Stimulated activated CD4-positive, alpha-beta T cell treated with anti-CD3 and anti-CD28 coated beads, Interleukin-12 subunit alpha, Interleukin-12 subunit beta, amount 100 ng/mL, for 48 hours (primary cell): ENCODE measurements at regions not wholly inside any gene's neighbourhood (a gene's known extent, or its start where the extent isn't known, plus 50 kb on each side); places are given as distances from the start of the nearest gene placed in this dataset.
"Not testable (repeated sequence)": the region's sequence is repeated elsewhere in the genome, so short reads cannot be mapped to it uniquely, and the experiment has no call there.

Source experiments
- DNase-seq, 3 donors: peaks; one replicate each; pipeline ENCODE4 v3.0.0-alpha.2; 2020; ENCODE audit warnings: low read depth in 2 of 3, low spot score in 1 of 3

- DNase-seq, result no peak
Observed at GRCh38 chrX:106356580-106356979, 188.5 kb downstream of the PWWP3B start.

DNA sequence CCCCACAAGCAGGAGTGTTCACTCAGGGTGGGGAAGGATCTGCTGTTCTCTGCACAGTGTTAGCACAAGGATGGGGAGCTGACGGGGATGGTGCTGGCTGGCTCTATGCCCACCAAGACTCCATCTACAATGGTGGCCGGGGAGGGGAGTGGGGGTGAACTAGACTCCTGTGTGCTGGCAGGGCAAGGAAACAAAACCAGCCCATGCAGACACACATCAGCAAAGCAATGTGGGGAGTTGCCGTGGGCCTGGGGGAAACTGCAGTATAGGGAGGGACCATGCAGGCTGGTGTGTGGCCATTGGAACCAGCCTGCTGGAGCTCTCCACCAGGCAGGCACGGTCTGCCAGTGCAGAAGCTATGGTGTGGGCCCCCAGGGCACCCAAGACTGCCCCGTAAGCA is 195.1 kb downstream of the PWWP3B start:
- no peak for DNase-seq

GRCh38 chrX:106378616-106379015 is 210.5 kb downstream of the PWWP3B start:
- no peak for DNase-seq

DNA sequence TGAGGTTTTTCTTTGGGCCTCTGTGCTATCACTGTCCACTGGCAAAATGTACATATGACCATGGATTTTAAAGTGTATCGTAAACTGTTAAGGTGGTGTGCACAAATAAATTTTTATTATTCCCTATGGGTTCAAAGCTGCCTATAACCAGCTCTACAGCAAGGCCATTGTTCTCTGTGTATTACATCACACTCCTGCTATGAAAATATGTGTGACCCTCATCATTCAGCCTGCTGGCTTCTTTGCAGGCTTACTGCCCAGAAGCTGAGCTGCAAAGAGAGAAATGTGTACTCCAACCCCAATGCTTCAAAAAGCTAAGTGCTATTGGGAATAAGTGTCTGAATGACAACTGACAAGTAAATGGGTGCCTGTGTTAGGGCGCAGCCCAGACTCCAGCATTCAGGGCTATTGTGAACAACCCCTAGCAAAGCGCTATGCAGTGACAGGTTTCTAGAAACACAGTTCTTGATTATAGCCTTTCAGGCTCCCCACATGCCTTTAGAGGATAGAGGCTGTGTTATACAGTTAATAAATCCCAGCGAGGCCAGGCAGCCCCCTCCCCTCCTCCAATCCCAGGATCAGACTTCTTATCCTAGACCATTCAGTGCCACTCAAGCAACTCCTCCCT is 220.4 kb upstream of the RADX start:
- DNase-seq, result no peak

- DNase-seq, result no peak
Observed at GRCh38 chrX:106392346-106392745, 219.4 kb upstream of the RADX start.

- DNase-seq, result no peak
Observed at GRCh38 chrX:106397788-106398538, 213.8 kb upstream of the RADX start.

GRCh38 chrX:106401965-106402559 is 209.7 kb upstream of the RADX start:
- no peak for DNase-seq

DNA sequence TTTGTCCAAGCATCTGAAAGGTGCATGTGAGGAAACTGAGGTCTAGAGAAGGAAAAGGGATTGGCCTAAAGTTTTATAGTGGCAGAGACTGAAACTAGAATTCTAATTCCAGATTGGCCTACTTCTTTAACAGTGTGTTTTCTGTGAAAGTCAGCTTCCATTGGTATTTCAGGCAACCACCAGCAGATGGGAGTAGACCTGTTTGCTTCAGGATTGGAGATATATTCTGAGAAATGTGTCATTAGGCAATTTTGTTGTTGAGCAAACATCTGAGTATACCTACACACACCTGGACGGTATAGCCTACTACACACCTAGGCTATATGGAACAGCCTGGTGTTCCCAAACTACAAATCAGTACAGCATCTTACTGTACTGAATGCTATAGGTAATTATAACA is 207.3 kb upstream of the RADX start:
- no peak for DNase-seq

GRCh38 chrX:106415276-106415895 is 196.4 kb upstream of the RADX start:
- peak in 1 of 3 donors; percentile 5 for DNase-seq

GRCh38 chrX:106436691-106437090 is 175.1 kb upstream of the RADX start:
- DNase-seq, result no peak

GRCh38 chrX:106437407-106437806 is 174.4 kb upstream of the RADX start:
- DNase-seq, result no peak

DNA sequence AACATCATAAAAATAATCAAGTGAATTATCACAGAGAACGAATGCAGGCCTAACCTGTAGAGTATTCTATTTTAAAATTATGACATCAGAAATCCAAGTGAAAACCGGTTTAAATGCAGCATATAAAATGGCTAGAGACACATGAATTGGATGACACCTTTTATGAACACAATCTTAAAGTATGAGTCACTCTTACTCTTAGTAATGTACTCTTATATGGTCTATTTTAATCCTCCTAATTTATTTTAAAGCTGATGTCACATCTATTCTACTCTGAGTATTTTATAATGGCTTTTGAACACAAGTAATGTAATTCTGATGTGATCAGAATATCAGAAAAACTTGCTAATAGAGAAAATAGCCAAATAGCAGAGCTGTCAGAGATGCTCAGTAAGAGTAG is 161.4 kb upstream of the RADX start:
- DNase-seq, result no peak

GRCh38 chrX:106451933-106452332 is 159.8 kb upstream of the RADX start:
- no peak for DNase-seq

DNA sequence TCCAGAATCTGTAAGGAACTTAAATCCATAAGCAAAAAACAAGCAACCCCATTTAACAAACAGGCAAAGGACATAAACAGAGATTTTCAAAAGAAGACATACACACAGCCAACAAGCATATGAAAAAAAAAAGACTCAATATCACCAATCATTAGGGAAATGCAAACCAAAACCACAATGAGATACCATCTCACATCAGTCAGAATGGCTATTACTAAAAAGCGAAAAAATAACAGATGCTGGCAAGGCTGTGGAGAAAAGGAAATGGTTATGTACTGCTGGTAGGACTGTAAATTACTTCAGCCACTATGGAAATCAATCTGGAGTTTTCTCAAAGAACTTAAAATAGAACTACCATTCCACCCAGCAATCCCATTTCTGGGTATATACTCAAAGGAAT is 156.8 kb upstream of the RADX start:
- DNase-seq, result no peak

- DNase-seq, result no peak
Observed at GRCh38 chrX:106457802-106458201, 154.0 kb upstream of the RADX start.

DNA sequence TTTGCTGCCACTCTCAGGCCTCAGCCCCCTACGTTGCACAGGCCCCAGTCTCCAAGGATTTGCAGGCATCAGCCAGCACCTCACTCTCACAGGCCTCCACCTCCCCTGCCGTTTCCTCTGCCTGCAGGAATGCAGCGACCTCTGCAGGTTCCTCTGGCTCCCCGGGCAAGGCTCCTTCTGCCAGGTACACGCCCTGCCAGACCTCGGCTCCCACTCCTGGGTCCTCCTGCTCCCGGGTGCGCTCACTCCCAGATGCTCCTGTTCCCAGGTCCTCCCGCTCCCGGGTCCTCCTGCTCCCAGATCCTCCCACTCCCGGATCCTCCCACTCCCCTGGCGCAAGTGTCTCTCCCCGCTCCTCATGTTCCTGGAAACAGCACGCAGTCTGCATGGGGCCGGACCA is 144.4 kb upstream of the RADX start:
- DNase-seq, result no peak

DNA sequence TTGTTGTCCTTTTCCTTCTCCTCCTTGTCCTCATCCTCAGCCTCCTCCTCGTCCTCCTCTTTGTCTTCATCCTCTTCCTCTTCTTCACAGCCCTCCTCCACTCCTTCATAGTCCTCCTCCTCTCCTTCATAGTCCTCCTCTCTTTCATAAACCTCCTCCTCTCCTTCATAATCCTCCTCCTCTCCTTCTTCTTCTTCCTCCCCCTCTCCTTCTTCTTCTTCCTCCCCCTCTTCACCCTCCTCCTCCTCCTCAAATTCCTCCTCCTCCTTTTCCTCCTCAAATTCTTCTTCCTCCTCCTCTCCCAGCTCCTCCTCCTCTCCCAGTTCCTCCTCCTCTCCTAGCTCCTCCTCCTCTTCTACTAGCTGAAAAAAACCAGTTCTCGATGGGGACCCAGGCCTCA is 143.8 kb upstream of the RADX start:
- DNase-seq, result no peak

DNA sequence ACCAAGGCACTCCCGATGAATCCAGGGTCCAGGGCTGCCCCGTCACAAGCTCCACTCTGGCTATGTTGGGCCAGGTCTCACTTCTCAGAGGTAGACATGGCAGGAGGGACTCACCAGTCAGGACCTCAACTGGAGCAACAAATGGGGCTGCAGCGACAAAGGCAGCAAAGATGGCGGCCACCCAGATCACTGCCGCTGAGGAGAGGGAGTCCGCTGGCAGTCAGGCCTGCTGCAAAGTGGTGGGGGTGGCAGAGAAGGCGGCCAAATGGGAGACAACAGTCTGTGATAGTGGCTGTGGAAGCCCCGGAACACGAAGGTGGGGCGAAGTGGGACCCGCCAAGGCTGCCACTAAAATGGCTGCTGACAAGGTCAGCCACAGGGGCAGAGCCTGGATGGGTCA is 143.3 kb upstream of the RADX start:
- no peak for DNase-seq

DNA sequence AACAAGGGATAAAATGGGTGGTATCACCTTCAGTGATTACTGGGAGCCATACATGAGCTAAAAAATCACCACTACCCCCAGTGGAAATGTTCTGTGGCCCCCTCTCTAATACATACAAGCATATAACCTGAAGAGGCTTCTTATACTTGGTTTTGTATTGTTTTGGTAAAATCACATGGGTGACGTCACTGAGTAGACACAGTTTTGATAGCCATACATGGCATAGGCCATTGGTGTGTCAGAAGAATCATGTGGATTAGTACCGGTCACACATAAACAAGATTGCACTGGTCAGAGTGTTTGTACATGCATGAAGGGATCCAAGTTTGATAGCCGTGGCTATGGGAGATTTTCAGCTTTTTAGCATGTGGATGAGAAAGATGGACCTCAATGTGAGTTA is 131.9 kb upstream of the RADX start:
- no peak for DNase-seq

DNA sequence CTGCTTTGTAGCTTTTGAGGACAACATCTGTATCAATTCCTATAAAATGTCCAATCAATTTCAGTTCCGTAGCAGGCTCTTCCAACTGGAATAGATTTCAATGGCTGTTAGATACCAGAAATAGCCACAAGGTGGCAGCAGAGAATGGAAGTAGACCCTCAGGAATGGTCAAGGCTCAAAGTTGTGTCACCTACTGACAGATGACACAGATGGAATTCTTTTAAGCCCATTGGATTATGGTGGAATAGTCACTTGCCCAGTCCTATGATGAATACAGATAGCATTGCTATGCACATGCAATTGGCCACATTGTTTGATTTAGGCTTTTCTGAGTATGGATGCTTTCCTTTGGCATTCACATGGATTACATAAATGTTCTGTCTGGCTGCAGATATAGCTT is 130.4 kb upstream of the RADX start:
- peak in 2 of 3 donors; percentile 9 to 70 for DNase-seq

GRCh38 chrX:106484233-106484632 is 127.5 kb upstream of the RADX start:
- peak in 1 of 3 donors; percentile 35 for DNase-seq

DNA sequence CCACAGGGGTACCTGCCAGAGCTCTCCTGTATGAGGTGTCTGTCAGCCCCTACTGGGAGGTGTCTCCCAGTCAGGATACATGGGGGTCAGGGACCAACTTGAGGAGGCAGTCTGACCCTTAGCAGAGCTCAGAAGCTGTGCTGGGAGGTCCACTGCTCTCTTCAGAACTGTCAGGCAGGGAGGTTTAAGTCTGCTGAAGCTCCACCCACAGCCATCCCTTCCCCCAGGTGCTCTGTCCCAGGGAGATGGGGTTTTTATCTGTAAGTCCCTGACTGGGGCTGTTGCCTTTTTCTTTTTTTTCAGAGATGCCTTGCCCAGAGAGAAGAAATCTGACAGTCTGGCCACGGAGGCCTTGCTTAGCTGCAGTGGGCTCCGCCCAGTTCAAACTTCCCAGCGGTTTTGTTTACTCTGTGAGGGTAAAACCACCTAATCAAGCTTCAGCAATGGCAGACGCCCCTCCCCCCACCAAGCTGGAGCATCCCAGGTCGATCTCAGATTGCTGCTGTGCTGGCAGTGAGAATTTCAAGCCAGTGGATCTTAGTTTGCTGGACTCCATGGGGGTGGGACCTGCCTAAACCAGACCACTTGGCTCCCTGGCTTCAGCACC is 118.5 kb upstream of the RADX start:
- DNase-seq, result not testable (repeated sequence)
